ENCODE measurements at regions not wholly inside any gene's neighbourhood (a gene's known extent, or its start where the extent isn't known, plus 50 kb on each side); places are given as distances from the start of the nearest gene placed in this dataset.
"Not testable (repeated sequence)": the region's sequence is repeated elsewhere in the genome, so short reads cannot be mapped to it uniquely, and the experiment has no call there.

DNA sequence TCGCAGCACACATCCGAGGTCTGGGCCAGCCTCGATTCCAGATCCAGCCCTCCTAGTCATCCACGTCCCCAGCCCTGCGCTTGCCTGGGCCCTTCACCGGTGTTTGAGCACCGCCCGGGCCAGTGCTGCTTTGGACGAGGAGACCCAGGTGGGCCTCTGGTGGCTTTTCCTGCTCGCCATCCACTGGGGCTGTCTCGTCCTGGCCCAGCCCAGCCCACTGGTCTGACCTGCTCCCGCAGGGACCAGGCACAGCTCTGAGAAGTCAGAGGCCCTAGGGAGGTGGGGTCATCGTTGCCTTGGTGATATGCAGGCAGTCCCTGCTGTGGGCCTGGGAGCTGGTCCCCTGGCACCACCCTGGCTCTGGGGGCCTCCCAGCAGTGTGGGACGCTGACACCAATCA lies 200.8 kb downstream of the USP22 start:
- DNase-seq (ENCODE audit: low read depth), result not testable (repeated sequence)

DNA sequence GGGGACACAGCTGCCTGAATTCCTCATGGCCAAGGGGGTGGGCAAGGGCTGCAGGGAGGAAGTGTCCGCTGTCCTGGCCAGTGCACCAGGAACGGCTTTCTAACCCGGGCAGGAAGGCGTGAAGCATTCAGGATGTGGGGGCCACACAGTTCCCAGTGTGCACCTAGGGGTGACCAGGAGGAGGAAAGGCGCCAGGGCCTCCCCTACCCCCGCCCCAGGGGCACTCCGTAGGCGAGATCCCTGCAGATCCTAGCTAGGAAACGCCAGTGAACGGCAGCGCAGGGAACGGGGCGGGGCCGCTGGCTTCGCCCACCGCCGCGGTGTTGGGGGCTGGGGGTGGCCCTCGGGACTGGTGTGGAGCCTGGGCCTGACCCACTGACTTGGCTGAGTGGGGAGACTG lies 199.6 kb downstream of the USP22 start:
- DNase-seq (ENCODE audit: low read depth), result not testable (repeated sequence)

GRCh38 chr17:20843799-20844553 lies 198.8 kb downstream of the USP22 start:
- DNase-seq (ENCODE audit: low read depth), result peak; percentile 35

DNA sequence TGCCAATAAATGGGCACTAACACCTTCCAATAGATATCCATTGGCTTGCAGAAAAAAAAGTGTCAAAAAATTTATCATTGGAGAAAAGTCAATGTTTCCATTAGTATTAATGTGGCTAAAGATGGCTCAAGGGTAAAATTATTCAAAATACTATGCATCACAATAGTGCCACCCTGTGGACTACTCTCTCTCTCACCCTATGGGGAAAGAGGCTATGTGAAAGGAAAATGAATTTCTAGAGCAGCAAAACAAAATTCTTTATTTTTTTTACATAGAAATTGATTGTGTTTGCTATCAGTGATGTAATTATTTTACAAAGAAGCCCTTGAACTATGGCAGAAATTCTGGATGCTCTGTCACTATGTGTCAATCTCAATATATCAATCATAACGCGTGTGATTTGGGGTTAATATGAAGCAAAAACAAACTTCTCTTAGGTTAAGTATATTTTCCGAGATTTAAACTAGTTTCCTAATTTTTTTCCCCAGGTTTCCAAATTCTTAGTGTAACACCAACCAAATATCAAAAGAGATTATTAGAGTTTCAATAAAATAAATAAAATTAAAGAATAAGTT lies 193.9 kb downstream of the USP22 start:
- DNase-seq (ENCODE audit: low read depth), result not testable (repeated sequence)

GRCh38 chr17:20851591-20852238 lies 191.1 kb downstream of the USP22 start:
- not testable (repeated sequence) for DNase-seq (ENCODE audit: low read depth)

- DNase-seq (ENCODE audit: low read depth), result no peak
Observed at GRCh38 chr17:20852239-20852989, 190.4 kb downstream of the USP22 start.

DNA sequence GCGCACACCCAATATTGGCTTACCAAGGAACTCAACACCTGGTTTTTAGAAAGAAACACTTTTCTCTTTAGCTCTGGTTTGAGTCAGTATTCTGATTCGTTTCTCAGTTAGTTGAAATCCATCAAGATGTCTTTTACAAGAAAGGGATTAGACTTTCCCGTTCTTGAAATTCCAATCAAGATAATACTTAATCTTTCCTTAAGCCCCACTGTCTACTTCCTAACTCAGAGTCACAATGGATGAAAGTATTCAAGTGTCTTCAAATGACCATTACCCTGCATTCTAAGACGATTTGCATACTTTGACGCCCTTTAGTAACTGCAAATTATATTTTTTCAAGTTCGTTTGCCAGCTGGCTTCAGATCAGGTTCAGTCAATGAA lies 189.8 kb downstream of the USP22 start:
- DNase-seq (ENCODE audit: low read depth), result no peak

GRCh38 chr17:20855910-20856470 lies 186.8 kb downstream of the USP22 start:
- not testable (repeated sequence) for DNase-seq (ENCODE audit: low read depth)

DNA sequence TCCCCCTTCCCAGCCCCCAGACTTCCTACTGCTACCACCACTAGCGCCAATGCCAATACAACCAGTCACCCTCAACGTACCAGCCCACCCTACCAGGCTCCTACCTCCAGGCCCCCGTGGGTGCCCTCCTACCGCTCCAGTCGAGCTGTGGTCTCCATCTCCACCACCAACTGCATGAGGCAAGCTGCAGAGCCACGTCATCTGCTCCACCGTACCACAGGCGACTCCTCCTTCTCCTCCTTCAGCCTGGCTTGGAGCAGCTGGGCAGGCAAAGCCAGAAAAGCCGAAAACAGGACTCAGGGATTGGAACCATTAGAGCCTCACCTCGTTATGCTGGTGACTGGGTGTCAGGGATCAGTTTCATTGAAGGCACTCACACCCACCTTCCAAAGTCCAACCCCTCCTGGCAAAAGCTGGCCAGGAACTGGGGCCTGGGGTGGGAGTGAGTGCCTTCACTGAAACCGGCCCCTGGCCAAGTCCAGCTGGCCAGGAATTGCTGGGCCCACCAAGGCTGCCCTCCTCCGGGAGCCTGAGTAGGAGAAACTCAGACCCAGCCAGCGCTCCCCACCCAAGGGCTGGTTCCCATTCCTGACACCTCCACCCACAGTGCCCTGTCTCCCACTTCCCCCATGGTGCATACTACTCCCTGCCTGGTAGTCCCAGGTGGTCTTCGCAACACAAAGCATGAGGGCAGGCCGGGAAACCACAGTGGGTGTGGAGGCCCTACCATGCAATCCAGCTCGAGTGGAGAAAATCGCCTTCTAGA lies 176.2 kb downstream of the USP22 start:
- not testable (repeated sequence) for DNase-seq (ENCODE audit: low read depth)

GRCh38 chr17:20867436-20867937 lies 175.3 kb downstream of the USP22 start:
- not testable (repeated sequence) for DNase-seq (ENCODE audit: low read depth)

DNA sequence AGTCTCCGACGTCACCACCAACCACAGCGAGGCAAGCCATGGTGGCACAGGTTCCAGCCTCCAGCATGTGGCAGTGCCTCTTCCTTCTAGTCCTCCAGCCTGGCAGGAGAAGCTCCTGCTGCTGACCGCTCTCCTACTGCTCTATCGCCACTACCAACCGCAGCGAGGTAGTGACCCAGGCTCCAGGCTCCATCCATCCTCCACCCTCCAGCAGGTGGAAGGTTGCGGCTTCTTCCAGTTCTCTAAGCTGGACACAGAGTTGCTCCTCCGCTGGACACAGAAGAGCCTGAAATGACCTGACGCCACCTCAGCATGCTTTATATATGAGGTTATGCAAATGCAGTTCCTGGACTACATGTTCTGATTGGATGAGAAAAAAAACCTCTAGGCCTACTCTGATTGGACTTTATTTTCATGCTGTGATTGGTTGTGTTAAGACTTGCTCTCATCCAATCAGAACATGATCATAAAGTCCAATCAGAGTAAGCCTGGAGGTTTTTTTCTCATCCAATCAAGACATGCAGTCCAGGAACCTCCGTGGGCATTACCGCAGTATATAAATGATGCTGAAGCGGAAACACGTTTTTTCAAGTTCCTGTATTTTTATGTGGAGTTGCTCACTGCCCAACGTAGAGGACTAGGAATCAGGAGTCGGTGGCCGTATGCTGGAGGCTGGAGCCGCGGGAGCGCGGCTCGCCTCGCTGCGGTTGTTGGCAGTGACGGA lies 174.7 kb downstream of the USP22 start:
- DNase-seq (ENCODE audit: low read depth), result not testable (repeated sequence)

DNA sequence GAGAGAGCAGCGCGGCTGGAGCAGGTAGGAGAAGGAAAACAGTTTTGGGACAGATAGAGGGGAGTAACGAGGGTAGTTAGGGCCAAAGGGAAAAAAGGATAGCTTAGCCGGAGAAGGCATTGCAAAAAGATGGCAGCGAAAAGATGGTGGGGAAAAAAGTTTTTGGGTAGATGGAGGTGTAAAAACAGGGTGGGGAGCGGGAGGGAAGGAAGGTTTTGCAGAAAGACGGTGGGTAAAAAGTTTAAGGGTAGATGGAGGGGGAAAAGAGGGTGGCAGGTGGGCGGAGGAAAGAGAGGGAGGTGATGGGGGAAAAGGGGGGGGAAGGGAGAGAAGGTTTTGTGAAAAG lies 174.2 kb downstream of the USP22 start:
- not testable (repeated sequence) for DNase-seq (ENCODE audit: low read depth)

GRCh38 chr17:20873173-20873572 lies 169.6 kb downstream of the USP22 start:
- not testable (repeated sequence) for DNase-seq (ENCODE audit: low read depth)

DNA sequence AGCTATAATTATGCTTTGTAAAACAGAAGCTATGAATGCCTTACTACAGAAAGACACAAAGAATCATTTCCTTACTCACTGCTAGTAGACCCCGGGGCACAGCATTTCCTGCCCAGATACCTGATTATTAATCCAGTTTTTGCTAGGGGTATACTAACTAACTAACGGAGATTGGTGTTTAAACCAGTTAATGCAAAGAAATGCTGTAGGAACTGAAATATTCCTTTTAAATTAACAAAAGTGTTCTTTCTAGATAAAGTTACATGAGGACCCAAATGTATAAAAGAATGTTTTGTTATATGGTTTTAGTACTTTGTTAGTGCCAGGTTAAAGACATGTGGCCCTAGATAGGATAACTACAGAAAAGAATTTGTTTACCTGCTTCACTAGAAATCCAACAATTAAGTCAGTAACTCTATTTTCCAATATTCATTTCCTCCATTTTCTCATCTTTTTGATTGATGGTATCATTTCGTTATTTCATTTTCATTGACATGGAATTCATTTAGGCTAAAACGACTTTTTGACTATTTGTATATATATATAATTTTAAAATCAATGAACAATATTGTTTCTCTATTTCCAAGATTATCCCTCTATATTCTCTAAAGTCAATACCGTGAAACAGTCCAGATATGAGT lies 169.0 kb downstream of the USP22 start:
- DNase-seq (ENCODE audit: low read depth), result not testable (repeated sequence)

GRCh38 chr17:20877384-20877783 lies 165.4 kb downstream of the USP22 start:
- not testable (repeated sequence) for DNase-seq (ENCODE audit: low read depth)

DNA sequence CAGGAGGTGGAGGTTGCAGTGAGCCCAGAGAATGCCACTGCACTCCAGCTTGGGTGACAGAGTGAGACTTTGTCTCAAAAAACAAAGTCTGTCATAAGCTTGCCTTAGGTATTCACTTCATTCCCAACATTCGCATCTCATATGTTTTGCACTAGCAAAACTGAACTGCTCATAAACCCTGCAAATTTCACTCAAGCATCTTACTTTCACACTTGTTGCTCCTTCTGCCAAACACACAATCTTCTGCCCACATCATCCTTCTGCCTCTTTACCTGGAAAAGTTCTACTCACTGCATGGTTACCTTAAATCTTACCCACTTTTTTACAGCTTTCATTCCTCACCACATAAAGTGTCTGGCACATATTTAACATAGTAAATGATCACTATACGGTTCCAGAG lies 152.5 kb downstream of the USP22 start:
- no peak for DNase-seq (ENCODE audit: low read depth)

GRCh38 chr17:20895426-20895825 lies 147.4 kb downstream of the USP22 start:
- not testable (repeated sequence) for DNase-seq (ENCODE audit: low read depth)

DNA sequence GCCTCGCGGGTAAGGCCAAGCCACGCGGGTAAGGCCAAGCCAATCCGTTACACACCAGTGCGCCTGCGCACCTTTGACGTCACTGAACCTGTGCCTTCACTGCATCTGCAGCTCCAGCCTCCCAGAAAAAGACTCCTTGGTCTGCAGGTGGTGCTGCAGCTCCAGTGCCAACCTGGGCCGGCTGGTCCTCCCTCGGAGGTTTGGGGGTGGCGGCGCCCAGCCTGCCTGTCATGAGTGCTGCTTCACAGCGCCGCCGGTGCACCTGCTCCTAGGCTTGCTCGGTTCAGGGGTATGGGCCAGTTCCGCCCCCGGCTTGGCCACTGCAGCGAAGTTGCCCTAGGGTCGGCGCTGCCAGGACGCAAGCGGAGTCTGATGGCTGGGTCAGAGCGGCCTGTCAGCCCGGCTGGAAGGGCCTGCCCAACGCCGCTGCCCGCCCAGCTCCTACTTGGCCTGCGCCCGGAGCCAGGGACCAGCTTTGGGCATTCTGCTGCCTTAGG lies 146.6 kb downstream of the USP22 start:
- peak; percentile 8 for DNase-seq (ENCODE audit: low read depth)

DNA sequence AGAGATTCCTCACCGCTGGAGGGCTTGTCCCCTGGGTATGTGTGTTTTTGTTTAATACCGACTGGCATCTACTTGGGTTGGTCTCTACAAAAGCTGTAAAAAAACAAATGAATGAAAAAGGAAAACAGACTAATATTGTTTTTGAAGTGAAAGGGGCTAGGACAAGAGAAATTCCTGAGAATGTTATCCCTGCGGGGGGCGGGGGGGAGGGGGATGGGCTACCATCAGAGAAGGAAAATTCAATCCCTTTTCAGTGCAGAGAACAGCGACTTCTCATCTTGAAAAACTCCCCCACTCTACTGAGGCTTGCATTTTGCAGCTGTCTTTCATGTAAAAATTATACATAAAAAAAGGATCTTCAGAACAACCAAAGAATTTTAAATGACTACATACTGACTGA lies 144.1 kb downstream of the USP22 start:
- DNase-seq (ENCODE audit: low read depth), result not testable (repeated sequence)

- DNase-seq (ENCODE audit: low read depth), result not testable (repeated sequence)
Observed at GRCh38 chr17:20902496-20902895, 140.3 kb downstream of the USP22 start.

Data from activated T-cell treated with anti-CD3 and anti-CD28 coated beads for 24 hours (primary cell).